ENCODE measurements at regions not wholly inside any gene's neighbourhood (a gene's known extent, or its start where the extent isn't known, plus 50 kb on each side); places are given as distances from the start of the nearest gene placed in this dataset.

DNA sequence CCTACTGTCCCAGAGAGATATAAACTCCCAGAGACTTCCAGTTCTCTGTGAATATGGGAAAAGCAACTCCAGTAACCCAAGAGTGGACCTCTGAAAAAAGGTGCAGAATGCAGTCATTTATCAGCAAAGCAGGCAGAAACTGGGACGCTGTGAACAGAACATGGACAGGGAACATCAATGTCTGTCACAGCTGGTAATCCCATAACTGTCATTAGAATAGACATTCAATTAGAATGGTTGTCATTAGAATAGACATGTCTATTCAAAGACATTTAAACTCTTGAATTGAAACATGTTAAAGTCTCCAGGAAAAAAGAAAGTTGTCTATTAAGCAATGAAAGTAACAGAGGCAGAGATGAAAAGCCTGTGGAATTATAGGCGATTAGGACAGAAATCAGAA, 302.1 kb downstream of the BTBD3 start:
- TF ChIP-seq, protein P1, sequence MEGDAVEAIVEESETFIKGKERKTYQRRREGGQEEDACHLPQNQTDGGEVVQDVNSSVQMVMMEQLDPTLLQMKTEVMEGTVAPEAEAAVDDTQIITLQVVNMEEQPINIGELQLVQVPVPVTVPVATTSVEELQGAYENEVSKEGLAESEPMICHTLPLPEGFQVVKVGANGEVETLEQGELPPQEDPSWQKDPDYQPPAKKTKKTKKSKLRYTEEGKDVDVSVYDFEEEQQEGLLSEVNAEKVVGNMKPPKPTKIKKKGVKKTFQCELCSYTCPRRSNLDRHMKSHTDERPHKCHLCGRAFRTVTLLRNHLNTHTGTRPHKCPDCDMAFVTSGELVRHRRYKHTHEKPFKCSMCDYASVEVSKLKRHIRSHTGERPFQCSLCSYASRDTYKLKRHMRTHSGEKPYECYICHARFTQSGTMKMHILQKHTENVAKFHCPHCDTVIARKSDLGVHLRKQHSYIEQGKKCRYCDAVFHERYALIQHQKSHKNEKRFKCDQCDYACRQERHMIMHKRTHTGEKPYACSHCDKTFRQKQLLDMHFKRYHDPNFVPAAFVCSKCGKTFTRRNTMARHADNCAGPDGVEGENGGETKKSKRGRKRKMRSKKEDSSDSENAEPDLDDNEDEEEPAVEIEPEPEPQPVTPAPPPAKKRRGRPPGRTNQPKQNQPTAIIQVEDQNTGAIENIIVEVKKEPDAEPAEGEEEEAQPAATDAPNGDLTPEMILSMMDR (IDR thresholded peaks at IDR 0.05) = no peak
- no peak for TF ChIP-seq POLR2A (IDR thresholded peaks at IDR 0.05)

Measured in lower leg skin (tissue), 3 donors.